ENCODE measurements at regions not wholly inside any gene's neighbourhood (a gene's known extent, or its start where the extent isn't known, plus 50 kb on each side); places are given as distances from the start of the nearest gene placed in this dataset.

- TF ChIP-seq CTCF (IDR thresholded peaks at IDR 0.05) (no peak), POLR2AphosphoS5 (IDR thresholded peaks at IDR 0.05; ENCODE audit: low read depth, low read length) (no peak), REST (IDR thresholded peaks at IDR 0.05; ENCODE audit: insufficient read depth in 1 of 2, low read depth in 2 of 2, low read length in 1 of 2) (no peak), SIN3A (IDR thresholded peaks at IDR 0.05; ENCODE audit: borderline replicate concordance, insufficient read depth, low read depth, low read length) (no peak)
Observed at GRCh38 chr16:80103463-80103862, 437.3 kb upstream of the DYNLRB2 start.
